Endodermal cell (in vitro differentiated cells): ENCODE measurements at regions not wholly inside any gene's neighbourhood (a gene's known extent, or its start where the extent isn't known, plus 50 kb on each side); places are given as distances from the start of the nearest gene placed in this dataset.

Experiments used
- DNase-seq: peaks from one replicate; pipeline ENCODE4 v3.0.0-alpha.2; 2017
- H3K27ac ChIP-seq: 2 replicates; pipeline ENCODE4 v1.5.1; 2013; ENCODE audit warnings: mild to moderate bottlenecking, low read depth, low read length, moderate library complexity
- H3K27me3 ChIP-seq: 2 replicates; pipeline ENCODE4 v1.6.1; 2013; ENCODE audit warnings: mild to moderate bottlenecking, low read length, moderate library complexity; ENCODE audit not compliant: insufficient read depth, control insufficient read depth, poor library complexity, severe bottlenecking
- H3K36me3 ChIP-seq: 2 replicates; pipeline ENCODE4 v1.7.0; 2013; ENCODE audit warnings: mild to moderate bottlenecking, low read length, moderate library complexity; ENCODE audit not compliant: control insufficient read depth, insufficient read depth
- H3K4me1 ChIP-seq: one replicate; pipeline ENCODE4 v1.7.0; 2013; ENCODE audit warnings: low read length; ENCODE audit not compliant: control insufficient read depth, insufficient read depth
- H3K4me3 ChIP-seq: 2 replicates; pipeline ENCODE4 v1.5.1; 2013; ENCODE audit warnings: mild to moderate bottlenecking, low read length, moderate library complexity
- H3K9ac ChIP-seq: 2 replicates; pipeline ENCODE4 v1.6.1; 2013; ENCODE audit warnings: mild to moderate bottlenecking, low read length, moderate library complexity; ENCODE audit not compliant: poor library complexity, severe bottlenecking; ENCODE audit errors: extremely low read depth
- H3K9me3 ChIP-seq: 2 replicates; pipeline ENCODE4 v1.6.1; 2013; ENCODE audit warnings: mild to moderate bottlenecking, low read length, moderate library complexity; ENCODE audit not compliant: control insufficient read depth
- H3K27ac Mint-ChIP-seq: 2 replicates; pipeline ENCODE4 v1.8.0; 2020; ENCODE audit warnings: mixed read lengths
- H3K27me3 Mint-ChIP-seq: 2 replicates; pipeline ENCODE4 v1.8.0; 2021; ENCODE audit warnings: mild to moderate bottlenecking, mixed read lengths; ENCODE audit not compliant: insufficient read depth
- H3K36me3 Mint-ChIP-seq: 2 replicates; pipeline ENCODE4 v1.8.0; 2020; ENCODE audit warnings: low read depth, mixed read lengths
- H3K4me1 Mint-ChIP-seq: 2 replicates; pipeline ENCODE4 v1.8.0; 2020; ENCODE audit warnings: mixed read lengths
- H3K4me3 Mint-ChIP-seq: 2 replicates; pipeline ENCODE4 v1.8.0; 2020; ENCODE audit warnings: mild to moderate bottlenecking, moderate library complexity, mixed read lengths
- H3K9me3 Mint-ChIP-seq: 2 replicates; pipeline ENCODE4 v1.8.0; 2020; ENCODE audit warnings: mild to moderate bottlenecking, mixed read lengths
- CTCF ChIP-seq: fragments of 200-600 bp; sonication (generic); conservative IDR thresholded peaks from 2 replicates; pipeline ENCODE4 v1.5.0; 2021; ENCODE audit warnings: antibody characterized with exemption, mild to moderate bottlenecking
- WGBS, 2 experiments: methylation state at CpG; one replicate each; pipeline versions ENCODE4 v1.1.5 to v1.1.7; 2013; ENCODE audit warnings: missing lambda C conversion rate in 2 of 2, mixed read lengths in 1 of 2; ENCODE audit not compliant: insufficient coverage in 1 of 2, insufficient read length in 1 of 2; 5-methylcytosine and 5-hydroxymethylcytosine counted together

- Histone ChIP-seq H3K4me3 (no peak overlapping the region), H3K9me3 (no peaks in the 10 kb centered on the region), H3K9ac (no peak overlapping the region), H3K36me3 (no peaks in the 10 kb centered on the region), H3K27me3 (no peaks in the 10 kb centered on the region), H3K4me1 (no peaks in the 10 kb centered on the region), H3K27ac (no peak overlapping the region)
- no peak for DNase-seq
- H3K9me3 Mint-ChIP-seq, result no peaks in the 10 kb centered on the region
- H3K27me3 Mint-ChIP-seq, result no peaks in the 10 kb centered on the region
- no peak overlapping the region for H3K27ac Mint-ChIP-seq
- no peak overlapping the region for H3K4me3 Mint-ChIP-seq
- H3K4me1 Mint-ChIP-seq, result peaks cover 5% of the 10 kb centered on the region
- WGBS, 2 experiments, result 67 to 100% methylated on average over 1 of the region's 1 CpG
- no peak for TF ChIP-seq CTCF
- H3K36me3 Mint-ChIP-seq, result no peaks in the 10 kb centered on the region
These were observed 473.2 kb downstream of the CCER1 start for GRCh38 chr12:90481748-90482147.

- H3K27me3 ChIP-seq, result no peaks in the 10 kb centered on the region
- H3K4me1 ChIP-seq, result no peaks in the 10 kb centered on the region
- H3K4me3 ChIP-seq, result no peak overlapping the region
- no peak overlapping the region for H3K9ac ChIP-seq
- TF ChIP-seq CTCF, result no peak
- Mint-ChIP-seq H3K27me3 (no peaks in the 10 kb centered on the region), H3K27ac (no peak overlapping the region), H3K4me3 (no peak overlapping the region), H3K36me3 (no peaks in the 10 kb centered on the region), H3K4me1 (peaks cover 5% of the 10 kb centered on the region), H3K9me3 (no peaks in the 10 kb centered on the region)
- 92 to 100% methylated on average over 1 of the region's 1 CpG for WGBS, 2 experiments
- DNase-seq, result no peak
- no peak overlapping the region for H3K27ac ChIP-seq
- no peaks in the 10 kb centered on the region for H3K36me3 ChIP-seq
- H3K9me3 ChIP-seq, result no peaks in the 10 kb centered on the region
These were observed 475.7 kb downstream of the CCER1 start for GRCh38 chr12:90479237-90479636.

- H3K4me1 ChIP-seq, result no peaks in the 10 kb centered on the region
- WGBS, 2 experiments, result 81% methylated on average over 2 of the region's 2 CpGs; no CpG with 5 or more reads in 1 of the 2 experiments
- H3K4me1 Mint-ChIP-seq, result no peaks in the 10 kb centered on the region
- no peaks in the 10 kb centered on the region for H3K27me3 Mint-ChIP-seq
- H3K9ac ChIP-seq, result no peak overlapping the region
- H3K27ac ChIP-seq, result no peak overlapping the region
- H3K27ac Mint-ChIP-seq, result no peak overlapping the region
- TF ChIP-seq CTCF, result no peak
- no peak overlapping the region for H3K4me3 ChIP-seq
- H3K36me3 Mint-ChIP-seq, result no peaks in the 10 kb centered on the region
- DNase-seq, result no peak
- no peaks in the 10 kb centered on the region for H3K27me3 ChIP-seq
- no peaks in the 10 kb centered on the region for H3K9me3 ChIP-seq
- no peak overlapping the region for H3K4me3 Mint-ChIP-seq
- H3K36me3 ChIP-seq, result no peaks in the 10 kb centered on the region
- no peaks in the 10 kb centered on the region for H3K9me3 Mint-ChIP-seq
These were observed 481.1 kb downstream of the CCER1 start for GRCh38 chr12:90473831-90474230.
